ENCODE measurements at regions not wholly inside any gene's neighbourhood (a gene's known extent, or its start where the extent isn't known, plus 50 kb on each side); places are given as distances from the start of the nearest gene placed in this dataset.

DNA sequence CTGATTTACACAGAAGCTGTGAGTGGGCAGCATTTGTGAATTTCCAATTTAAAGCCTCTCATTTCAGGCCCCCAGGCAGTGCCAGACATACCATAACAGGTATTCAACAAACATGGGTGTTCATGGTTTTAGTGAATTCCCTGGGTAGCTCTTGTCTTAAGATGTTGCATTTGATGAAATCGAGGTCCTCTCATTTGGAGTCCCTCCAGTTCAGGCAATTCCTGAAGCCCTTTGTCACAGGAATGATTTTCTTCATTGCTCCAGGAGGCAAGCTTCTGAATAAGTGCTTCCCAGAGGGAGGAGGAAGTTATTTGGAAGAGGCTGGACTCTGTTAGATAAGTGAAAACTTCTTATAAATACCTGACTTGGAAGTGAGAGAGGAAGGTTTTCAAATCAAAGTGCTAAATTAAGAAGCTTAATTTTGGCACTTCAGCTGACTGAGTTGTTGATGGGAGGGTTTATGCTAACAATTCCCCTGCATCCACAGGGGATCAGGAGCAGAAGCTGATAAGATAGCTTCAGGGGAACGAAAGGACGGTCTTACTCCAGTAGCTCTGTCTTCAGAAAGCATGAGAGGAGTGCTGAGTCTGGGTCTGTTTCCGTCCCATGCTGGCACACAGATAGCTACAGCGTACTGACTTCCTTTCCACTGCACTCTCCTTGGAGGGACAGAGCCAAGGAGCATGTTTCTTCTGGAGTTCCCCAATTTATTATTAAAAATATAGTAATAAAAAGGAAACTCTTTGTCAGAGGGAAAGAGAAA is 543.1 kb downstream of the GBA3 start:
- TF ChIP-seq, protein P1, sequence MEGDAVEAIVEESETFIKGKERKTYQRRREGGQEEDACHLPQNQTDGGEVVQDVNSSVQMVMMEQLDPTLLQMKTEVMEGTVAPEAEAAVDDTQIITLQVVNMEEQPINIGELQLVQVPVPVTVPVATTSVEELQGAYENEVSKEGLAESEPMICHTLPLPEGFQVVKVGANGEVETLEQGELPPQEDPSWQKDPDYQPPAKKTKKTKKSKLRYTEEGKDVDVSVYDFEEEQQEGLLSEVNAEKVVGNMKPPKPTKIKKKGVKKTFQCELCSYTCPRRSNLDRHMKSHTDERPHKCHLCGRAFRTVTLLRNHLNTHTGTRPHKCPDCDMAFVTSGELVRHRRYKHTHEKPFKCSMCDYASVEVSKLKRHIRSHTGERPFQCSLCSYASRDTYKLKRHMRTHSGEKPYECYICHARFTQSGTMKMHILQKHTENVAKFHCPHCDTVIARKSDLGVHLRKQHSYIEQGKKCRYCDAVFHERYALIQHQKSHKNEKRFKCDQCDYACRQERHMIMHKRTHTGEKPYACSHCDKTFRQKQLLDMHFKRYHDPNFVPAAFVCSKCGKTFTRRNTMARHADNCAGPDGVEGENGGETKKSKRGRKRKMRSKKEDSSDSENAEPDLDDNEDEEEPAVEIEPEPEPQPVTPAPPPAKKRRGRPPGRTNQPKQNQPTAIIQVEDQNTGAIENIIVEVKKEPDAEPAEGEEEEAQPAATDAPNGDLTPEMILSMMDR (conservative IDR thresholded peaks at IDR 0.05 in 1 of 2, IDR thresholded peaks at IDR 0.05 in 1 of 2; ENCODE audit: low read depth in 1 of 2, low read length in 2 of 2): no peak
- no peak for TF ChIP-seq EZH2 (IDR thresholded peaks at IDR 0.05; ENCODE audit: low read length, missing control alignments)

All from fibroblast of lung (primary cell).